ENCODE measurements at regions not wholly inside any gene's neighbourhood (a gene's known extent, or its start where the extent isn't known, plus 50 kb on each side); places are given as distances from the start of the nearest gene placed in this dataset.
"Not testable (repeated sequence)": the region's sequence is repeated elsewhere in the genome, so short reads cannot be mapped to it uniquely, and the experiment has no call there.

GRCh38 chr5:144009116-144009515 lies 161.3 kb downstream of the YIPF5 start:
- DNase-seq = no peak

GRCh38 chr5:144011388-144011787 lies 159.1 kb downstream of the YIPF5 start:
- DNase-seq = no peak

GRCh38 chr5:144013816-144014215 lies 156.6 kb downstream of the YIPF5 start:
- DNase-seq = no peak

- no peak for DNase-seq
Observed at GRCh38 chr5:144015961-144016360, 154.5 kb downstream of the YIPF5 start.

- DNase-seq = no peak
Observed at GRCh38 chr5:144017119-144017518, 153.3 kb downstream of the YIPF5 start.

- no peak for DNase-seq
Observed at GRCh38 chr5:144017631-144018030, 152.8 kb downstream of the YIPF5 start.

GRCh38 chr5:144024090-144024489 lies 146.4 kb downstream of the YIPF5 start:
- no peak for DNase-seq

- DNase-seq = no peak
Observed at GRCh38 chr5:144024545-144024944, 145.9 kb downstream of the YIPF5 start.

GRCh38 chr5:144026286-144026685 lies 144.2 kb downstream of the YIPF5 start:
- no peak for DNase-seq

- DNase-seq = no peak
Observed at GRCh38 chr5:144028058-144028457, 142.4 kb downstream of the YIPF5 start.

GRCh38 chr5:144028636-144029035 lies 141.8 kb downstream of the YIPF5 start:
- no peak for DNase-seq

GRCh38 chr5:144030904-144031303 lies 139.6 kb downstream of the YIPF5 start:
- no peak for DNase-seq

- DNase-seq = no peak
Observed at GRCh38 chr5:144032375-144032774, 138.1 kb downstream of the YIPF5 start.

- no peak for DNase-seq
Observed at GRCh38 chr5:144033486-144033885, 137.0 kb downstream of the YIPF5 start.

- no peak for DNase-seq
Observed at GRCh38 chr5:144035046-144035740, 135.3 kb downstream of the YIPF5 start.

GRCh38 chr5:144036476-144036875 lies 134.0 kb downstream of the YIPF5 start:
- no peak for DNase-seq

GRCh38 chr5:144040615-144041305 lies 129.7 kb downstream of the YIPF5 start:
- DNase-seq = no peak

- no peak for DNase-seq
Observed at GRCh38 chr5:144042156-144042555, 128.3 kb downstream of the YIPF5 start.

- DNase-seq = no peak
Observed at GRCh38 chr5:144048259-144048856, 122.1 kb downstream of the YIPF5 start.

GRCh38 chr5:144055391-144055790 lies 115.1 kb downstream of the YIPF5 start:
- DNase-seq = not testable (repeated sequence)

GRCh38 chr5:144060091-144060490 lies 110.4 kb downstream of the YIPF5 start:
- DNase-seq = not testable (repeated sequence)

GRCh38 chr5:144060598-144060997 lies 109.9 kb downstream of the YIPF5 start:
- peak in 1 of 5 donors; percentile 3 for DNase-seq

- DNase-seq = no peak
Observed at GRCh38 chr5:144065786-144066185, 104.7 kb downstream of the YIPF5 start.

- no peak for DNase-seq
Observed at GRCh38 chr5:144072518-144072927, 97.9 kb downstream of the YIPF5 start.

Measured in T-helper 1 cell (primary cell).